Muscle of back (tissue), 3 donors: ENCODE measurements at regions not wholly inside any gene's neighbourhood (a gene's known extent, or its start where the extent isn't known, plus 50 kb on each side); places are given as distances from the start of the nearest gene placed in this dataset.

Source experiments
- DNase-seq, 3 donors: peaks; one replicate each; pipeline versions ENCODE4 v3.0.0 to v3.0.0-alpha.2; 2013

GRCh38 chr21:31500982-31501381, 156.9 kb upstream of the TIAM1 start:
- no peak for DNase-seq

DNA sequence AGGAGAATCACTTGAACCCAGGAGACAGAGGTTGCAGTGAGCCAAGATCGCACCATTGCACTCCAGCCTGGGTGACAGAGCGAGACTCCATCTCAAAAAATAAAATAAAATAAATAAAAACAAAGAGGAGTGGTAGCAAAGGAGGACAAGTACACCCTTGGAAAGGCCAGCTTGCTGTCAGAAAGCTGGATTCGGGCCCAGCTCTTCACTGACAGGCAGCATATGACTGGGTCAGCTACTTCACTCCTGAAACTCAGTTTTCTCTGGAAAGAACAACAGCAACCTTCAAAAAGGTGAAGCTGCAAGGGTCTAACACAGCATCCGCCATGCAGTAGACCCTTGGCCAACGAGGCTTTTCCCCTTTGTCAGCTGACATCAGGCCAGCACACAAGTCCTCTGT, 156.0 kb upstream of the TIAM1 start:
- no peak for DNase-seq

GRCh38 chr21:31498985-31499384, 154.9 kb upstream of the TIAM1 start:
- DNase-seq, result no peak

GRCh38 chr21:31497914-31498313, 153.9 kb upstream of the TIAM1 start:
- no peak for DNase-seq

- DNase-seq, result no peak
Observed at GRCh38 chr21:31493350-31493880, 149.4 kb upstream of the TIAM1 start.

GRCh38 chr21:31491617-31492016, 147.6 kb upstream of the TIAM1 start:
- no peak for DNase-seq

DNA sequence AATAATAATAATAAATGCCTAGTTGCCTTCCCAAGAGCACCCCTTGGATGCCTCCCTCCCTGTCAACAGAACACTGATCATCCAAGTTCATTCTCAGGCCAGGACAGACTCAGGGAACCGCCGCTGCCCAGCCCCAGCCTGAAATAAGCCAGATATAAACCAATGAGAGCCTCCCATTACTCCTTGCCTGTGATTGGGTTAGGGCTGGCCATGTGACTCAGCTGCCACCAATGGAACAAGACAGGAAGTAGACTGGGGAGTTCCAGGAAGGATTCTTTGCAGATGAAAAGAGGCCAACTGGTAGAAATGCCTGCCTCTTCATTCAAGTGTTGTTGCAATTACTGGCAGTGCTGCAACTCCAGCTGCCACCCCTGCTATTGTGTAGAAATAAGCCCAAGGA, 146.4 kb upstream of the TIAM1 start:
- DNase-seq, result no peak

DNA sequence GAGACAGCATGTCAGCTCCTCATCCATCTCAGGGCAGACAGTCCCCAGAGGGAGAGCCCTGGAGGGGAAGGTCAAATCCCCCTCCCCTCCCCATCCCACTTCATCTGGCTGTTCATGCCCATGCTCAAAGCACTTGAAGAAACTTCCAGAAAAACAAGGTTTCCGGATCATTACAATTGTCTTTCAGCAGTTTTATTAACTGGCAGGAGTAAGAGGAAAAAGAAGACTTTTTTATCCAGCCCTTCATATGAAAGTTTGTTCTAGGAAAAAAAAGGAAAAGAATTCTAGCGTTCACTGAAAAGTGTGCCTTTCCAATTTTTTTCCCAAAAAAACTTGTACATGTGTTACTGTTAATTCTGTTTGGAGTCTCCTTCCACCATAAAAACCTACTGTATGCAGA, 145.7 kb upstream of the TIAM1 start:
- DNase-seq, result peak; percentile 7 to 55 (median 13)

DNA sequence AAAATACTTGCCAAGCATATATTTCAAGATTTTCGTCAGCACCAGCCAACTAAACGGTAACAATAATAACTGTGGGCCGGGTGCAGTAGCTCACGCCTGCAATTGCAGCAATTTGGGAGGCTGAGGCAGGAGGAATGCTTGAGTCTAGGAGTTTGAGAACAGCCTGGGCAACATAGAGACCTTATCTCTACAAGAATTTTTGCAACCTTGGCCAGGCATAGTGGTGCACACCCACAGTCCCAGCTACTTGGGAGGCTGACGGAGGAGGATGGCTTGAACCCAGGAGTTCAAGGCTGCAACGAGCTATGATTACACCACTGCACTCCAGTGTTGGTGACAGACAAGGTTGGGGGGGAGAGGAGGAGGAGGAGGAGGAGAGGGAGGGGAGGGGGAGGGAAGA, 145.0 kb upstream of the TIAM1 start:
- DNase-seq, result no peak

DNA sequence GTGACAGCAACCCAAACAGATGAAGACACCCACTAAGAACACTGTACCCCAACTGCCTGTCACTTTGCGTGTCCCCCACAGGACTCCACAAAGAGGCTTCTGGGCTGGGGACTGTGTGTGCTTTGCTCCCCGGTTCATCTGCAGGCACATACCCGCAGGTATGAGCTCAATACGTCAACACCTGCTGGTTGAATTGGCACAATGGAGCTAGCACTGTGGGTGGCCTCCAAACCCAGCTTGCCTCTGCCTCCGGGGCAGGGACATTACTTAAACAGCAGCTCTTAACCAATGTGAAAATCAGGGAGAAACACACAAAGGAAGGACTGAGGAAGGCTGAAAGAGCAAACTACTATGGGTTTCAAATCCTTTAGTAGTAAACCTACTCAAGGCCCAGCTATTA, 140.2 kb upstream of the TIAM1 start:
- no peak for DNase-seq

DNA sequence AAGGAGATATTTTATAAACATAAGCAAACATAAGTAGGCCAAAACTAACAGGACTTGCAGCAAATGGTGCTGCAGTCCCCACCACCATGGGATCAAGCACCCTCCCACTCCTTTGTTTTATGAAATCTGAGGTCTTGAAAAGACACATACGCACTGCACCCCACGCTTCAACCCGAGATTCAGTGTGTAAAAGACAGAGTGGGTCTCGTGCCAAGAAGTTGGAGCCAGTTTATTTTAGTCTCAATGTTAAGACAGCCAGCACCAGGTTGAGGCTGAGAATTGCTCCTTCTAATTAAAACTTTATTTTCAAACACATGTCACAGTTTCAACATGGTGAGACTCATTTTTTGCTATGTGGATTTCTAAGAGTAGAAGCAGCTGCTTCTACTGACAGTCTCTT, 139.1 kb upstream of the TIAM1 start:
- DNase-seq, result no peak

GRCh38 chr21:31482460-31482859, 138.4 kb upstream of the TIAM1 start:
- DNase-seq, result no peak

DNA sequence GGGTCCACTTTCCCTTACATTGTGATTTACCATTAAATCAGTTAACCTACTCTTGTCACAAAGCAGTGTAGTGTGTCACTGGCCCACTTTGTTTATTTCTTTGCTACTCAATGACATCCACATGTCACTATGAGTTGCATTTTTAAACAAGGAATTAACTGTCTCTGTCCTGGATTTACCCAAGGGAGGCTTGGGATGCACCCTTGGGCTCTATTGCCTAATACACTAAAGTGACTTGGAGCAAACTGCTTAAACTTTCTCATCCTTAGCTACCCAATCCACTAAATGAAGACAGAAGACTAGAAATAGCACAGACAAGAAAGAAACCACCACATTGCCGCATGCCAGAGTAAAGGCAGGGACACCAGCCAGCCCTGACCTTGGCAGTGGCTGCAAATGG, 136.2 kb upstream of the TIAM1 start:
- no peak for DNase-seq

DNA sequence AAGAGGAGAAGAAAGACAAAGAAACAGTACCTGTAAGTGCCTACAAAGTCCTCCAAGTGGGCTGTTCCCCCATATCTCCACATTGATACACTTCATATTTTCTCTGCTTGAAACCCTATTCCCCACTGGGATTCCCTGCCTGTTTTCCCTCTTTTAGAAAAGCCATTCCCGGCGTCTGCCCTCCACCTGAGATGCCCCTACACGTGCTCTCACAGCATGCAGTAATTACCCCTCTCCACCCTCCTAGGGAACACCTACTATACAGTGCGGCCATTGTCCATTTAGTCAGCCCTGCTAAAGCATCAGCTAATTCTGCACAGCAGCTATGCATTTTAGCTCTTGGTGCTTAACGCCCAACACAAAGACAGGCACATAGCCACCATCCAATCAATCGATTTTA, 135.7 kb upstream of the TIAM1 start:
- DNase-seq, result no peak

DNA sequence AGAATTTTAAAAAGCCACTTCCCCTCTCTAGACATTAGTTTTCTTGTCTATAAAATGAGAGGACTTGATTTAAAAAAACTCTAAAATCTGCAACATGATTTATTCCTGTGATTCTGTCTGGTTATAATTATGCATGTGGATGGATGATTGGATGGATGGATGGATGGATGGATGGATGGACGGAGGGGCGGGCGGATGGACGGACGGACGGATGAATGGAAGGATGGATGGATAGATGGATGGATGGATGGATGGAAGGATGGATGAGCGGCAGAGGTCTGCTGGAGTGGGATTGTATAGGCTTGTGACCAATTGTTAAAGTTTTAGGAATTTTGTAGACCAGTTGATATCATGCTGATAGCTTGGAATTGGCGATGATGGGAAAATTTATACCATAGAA, 135.2 kb upstream of the TIAM1 start:
- no peak for DNase-seq

DNA sequence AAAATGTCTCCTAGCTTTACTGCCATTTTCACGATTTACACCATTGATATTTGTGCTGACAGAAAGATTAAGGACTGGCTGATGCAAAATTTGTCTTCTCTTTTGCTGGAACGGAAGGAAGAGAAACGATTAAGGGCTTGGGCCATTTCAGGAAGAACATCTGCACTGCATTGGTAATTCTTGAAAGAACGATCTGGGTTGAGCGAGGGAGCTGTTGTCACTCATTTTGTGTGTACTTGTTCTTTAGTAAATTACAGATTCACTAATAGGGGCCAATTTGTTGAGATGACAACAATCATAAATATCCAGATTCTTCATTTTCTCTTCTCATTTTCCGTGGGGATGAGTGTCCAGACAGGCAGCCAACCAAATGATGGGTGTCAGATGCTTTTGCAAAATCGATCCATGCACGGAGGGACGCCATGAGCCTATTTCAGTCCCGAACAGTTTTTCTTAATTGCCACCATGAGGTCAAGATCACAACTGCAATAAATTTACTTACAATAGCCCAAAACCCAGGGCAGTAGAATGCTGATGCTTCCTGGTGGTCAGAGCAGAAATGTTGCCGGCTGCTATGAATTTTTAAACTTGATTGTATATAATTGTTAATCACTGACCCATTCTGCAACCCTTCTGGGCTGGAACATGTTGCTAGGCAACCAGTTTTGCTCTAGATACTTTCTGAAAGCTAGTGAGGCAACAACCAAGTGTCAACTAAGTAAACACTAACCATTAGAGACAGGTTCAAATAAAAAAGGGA, 132.4 kb upstream of the TIAM1 start:
- DNase-seq, result peak; percentile 21 to 81 (median 62)

- DNase-seq, result no peak
Observed at GRCh38 chr21:31475223-31475622, 131.2 kb upstream of the TIAM1 start.

DNA sequence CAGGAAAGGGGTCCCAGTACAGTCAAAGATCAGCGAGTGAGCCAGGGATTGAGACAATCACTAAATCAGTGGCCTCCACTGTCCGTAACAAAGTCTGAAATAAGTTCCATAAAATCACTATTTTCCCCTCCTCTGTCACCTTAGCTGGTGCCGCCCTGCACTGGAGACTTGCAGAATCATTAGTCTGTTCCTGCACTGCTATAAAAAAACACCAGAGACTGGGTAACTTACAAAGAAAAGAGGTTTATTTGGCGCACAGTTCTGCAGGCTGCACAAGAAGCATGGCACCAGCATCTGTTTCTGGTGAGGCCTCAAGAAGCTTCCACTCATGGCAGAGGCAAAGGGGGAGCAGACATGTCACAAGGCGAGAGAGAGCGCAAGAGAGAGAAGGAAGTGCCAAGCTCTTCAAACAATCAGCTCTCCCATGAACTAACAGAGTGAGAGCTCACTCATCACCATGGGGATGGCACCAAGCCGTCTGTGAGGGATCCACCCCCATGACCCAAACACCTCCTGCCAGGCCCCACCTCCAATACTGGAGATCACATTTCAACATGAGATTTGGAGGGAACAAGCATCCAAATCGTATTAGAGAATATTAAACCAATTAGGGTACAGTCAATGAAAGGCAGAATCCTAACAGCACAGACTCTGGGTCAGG, 129.8 kb upstream of the TIAM1 start:
- no peak for DNase-seq

DNA sequence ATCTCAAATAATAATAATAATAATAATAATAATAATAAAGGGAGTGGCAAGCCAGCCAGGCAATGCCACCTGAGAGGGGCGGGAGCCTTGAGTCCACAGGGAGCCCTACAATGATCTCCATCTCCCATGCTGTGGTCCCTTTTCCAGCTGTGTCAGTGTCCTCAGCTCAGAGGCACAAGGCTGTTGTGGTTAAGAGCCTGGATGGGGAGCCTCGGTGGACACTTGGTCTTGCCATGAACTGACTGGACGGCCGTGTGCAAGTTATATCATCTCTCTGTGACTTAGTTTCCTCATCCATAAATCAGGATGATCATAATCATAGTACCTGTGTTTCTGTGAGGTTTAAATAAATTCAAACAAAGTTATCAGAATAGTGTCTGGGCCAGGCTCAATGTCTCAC, 127.8 kb upstream of the TIAM1 start:
- DNase-seq, result no peak

DNA sequence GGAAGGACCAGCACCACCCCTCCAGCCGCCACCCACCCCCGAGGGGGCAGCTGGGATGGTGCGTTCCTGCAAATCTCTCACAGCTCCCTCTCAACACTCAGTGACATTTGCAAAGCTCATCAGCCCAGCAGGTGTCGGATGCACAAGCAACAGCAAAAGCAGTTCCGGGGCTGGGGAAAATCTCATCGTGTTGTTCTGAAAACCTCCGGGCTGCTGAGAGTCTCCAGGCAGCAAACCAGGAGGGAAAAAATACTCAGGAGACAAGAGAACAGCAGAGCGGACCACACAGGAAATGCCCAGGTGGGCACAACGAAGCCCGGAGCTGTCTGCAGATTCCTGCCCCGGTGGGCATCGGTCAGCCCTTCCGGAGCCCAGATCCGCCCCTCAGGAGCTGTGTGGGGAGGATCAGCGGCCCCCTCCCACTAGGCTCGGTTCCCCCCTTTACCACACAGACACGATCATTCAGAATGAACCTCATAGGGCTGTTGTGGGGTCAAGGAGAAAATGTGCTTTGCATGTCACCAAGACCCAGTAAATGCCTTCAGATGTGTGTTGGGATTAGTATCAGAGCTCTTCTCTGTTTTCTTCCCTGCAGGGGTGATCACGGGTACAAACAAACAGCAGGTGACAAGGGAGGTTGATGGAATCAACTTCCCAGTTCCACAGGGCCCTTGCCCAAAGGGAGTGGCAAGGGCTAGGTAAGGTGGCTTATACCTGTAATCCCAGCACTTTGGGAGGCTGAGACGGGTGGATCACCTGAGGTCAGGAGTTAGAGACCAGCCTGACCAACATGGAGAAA, 127.0 kb upstream of the TIAM1 start:
- DNase-seq, result no peak

DNA sequence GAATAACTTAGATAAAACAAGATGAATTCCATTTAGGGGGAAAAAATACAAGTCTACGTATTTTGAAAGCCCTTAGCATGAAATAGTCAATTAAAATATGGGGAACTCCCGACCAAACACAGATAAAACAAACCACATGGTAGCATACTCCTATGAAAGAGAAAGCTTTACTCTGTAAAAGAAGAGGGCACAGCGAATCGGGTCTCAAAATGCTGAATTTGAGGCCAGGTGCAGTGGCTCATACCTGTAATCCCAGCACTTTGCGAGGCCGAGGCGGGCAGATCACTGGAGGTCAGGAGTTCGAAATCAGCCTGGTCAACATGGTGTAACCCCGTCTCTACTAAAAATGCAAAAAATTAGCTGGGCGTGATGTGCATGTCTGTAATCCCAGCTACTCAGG, 116.9 kb upstream of the TIAM1 start:
- no peak for DNase-seq

DNA sequence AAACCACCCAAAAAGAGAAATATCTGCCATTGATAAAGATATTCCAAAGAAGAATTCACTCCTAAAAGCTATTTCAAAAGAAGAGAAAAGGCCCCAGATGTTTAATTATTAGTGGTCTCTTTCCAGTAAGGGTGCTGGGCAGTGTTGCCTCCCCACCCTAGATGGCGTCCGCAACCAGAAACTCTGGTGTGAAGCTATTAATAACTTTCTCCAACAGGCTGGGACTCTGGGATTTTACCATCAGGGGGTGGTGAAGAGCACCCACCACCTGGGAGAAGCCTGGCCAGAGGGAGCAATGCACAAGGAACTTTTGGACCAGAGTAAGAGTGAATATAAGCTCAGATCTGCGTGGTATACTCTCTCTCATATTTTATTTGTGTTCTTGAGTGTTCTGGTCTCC, 115.4 kb upstream of the TIAM1 start:
- DNase-seq, result no peak

GRCh38 chr21:31457675-31458074, 113.6 kb upstream of the TIAM1 start:
- DNase-seq, result no peak
